Duodenal mucosa (tissue), 2 donors: ENCODE measurements at regions not wholly inside any gene's neighbourhood (a gene's known extent, or its start where the extent isn't known, plus 50 kb on each side); places are given as distances from the start of the nearest gene placed in this dataset.

ENCODE experiments used
- H3K27ac ChIP-seq: one replicate; pipeline ENCODE4 v1.7.0; 2013; ENCODE audit warnings: low read depth, low read length
- H3K27me3 ChIP-seq, 2 donors: one replicate each; pipeline ENCODE4 v1.7.0; 2013; ENCODE audit warnings: low read length in 2 of 2, control low read depth in 1 of 2; ENCODE audit not compliant: insufficient read depth in 2 of 2, control insufficient read depth in 1 of 2
- H3K36me3 ChIP-seq, 2 donors: one replicate each; pipeline ENCODE4 v1.7.0; 2013; ENCODE audit warnings: low read length in 2 of 2, control low read depth in 1 of 2; ENCODE audit not compliant: insufficient read depth in 2 of 2, control insufficient read depth in 1 of 2
- H3K4me1 ChIP-seq, 2 donors: one replicate each; pipeline ENCODE4 v1.7.0; 2013; ENCODE audit warnings: low read length in 2 of 2, control low read depth in 1 of 2; ENCODE audit not compliant: insufficient read depth in 2 of 2, control insufficient read depth in 1 of 2
- H3K4me3 ChIP-seq, 2 donors: one replicate each; pipeline ENCODE4 v1.7.0; 2013; ENCODE audit warnings: low read length in 2 of 2, low read depth in 1 of 2
- H3K9ac ChIP-seq, 2 donors: one replicate each; pipeline ENCODE4 v1.7.0; 2013; ENCODE audit warnings: low read length in 2 of 2, low read depth in 1 of 2
- H3K9me3 ChIP-seq, 2 donors: one replicate each; pipeline ENCODE4 v1.7.0; 2013; ENCODE audit warnings: low read length in 2 of 2, control low read depth in 1 of 2; ENCODE audit not compliant: control insufficient read depth in 1 of 2

DNA sequence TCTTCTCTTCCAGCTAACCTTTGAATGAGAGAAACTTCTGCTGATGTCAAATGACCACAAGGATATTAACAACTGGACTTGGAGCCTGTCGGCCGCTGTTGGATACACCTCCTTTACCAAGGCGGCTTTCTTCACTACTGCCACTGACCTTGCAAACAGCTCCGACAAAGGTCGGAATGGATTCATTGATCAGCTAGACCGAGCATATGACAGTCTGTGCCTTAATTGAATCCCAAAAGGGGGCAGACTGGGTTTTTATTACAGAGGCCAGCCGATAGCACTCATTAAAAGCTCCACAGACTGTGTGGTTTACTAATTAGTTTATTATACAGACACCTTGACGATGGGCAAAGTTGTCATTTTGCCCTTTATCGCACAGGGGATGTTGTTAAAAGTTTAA, 394.5 kb downstream of the RERGL start:
- no peak overlapping the region for H3K4me3 ChIP-seq
- no peak overlapping the region for H3K9ac ChIP-seq
- no peaks in the 10 kb centered on the region for H3K27me3 ChIP-seq
- H3K27ac ChIP-seq = no peak overlapping the region
- no peaks in the 10 kb centered on the region for H3K4me1 ChIP-seq
- peaks cover 0 to 4% of the 10 kb centered on the region in 2 donors for H3K9me3 ChIP-seq
- no peaks in the 10 kb centered on the region for H3K36me3 ChIP-seq

DNA sequence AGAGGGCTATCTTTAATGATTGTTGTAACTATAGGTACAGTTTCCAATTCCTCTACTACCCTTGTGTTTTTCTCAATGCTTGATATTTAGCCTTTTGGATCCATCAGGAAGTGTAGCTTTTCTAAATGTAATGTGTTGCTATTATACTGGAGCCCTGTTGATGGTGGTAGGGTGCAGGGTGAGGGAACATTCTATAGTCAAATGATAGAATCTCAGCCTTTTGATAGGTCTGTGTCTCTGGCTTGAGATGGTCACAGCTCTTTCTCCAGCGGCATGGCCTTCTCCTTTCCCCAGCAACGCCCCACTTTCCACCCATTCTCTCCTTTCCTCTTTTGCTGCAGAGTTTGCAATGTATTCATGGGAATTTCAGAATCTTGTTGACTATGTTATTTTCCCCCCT, 398.6 kb downstream of the RERGL start:
- Histone ChIP-seq H3K27ac (no peak overlapping the region), H3K4me3 (no peak overlapping the region), H3K9me3 (no peaks in the 10 kb centered on the region), H3K27me3 (no peaks in the 10 kb centered on the region), H3K9ac (no peak overlapping the region), H3K36me3 (no peaks in the 10 kb centered on the region), H3K4me1 (no peaks in the 10 kb centered on the region)

DNA sequence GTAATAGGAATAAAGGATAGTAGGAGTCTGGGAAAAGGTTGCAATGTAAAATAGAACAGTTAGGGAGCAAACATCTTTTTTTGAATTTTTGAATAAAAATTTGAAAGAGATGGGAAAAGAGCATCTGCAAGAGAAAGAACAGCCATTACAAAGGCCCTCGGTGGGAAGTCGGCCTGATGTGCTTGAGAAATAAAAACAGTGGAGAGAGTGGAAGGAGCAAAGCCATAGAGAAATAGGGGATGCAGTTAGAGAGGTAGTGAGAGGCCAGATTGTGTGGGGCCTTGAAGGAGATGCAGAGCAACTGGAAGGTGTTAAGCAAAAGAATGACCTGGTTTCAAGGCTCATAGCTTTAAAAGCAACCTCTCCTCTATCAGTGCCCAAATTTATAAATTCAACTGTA, 409.8 kb downstream of the RERGL start:
- no peak overlapping the region for H3K9ac ChIP-seq
- no peaks in the 10 kb centered on the region for H3K27me3 ChIP-seq
- no peaks in the 10 kb centered on the region for H3K36me3 ChIP-seq
- peaks cover 0 to 1% of the 10 kb centered on the region in 2 donors for H3K9me3 ChIP-seq
- no peak overlapping the region for H3K27ac ChIP-seq
- H3K4me1 ChIP-seq = no peaks in the 10 kb centered on the region
- no peak overlapping the region for H3K4me3 ChIP-seq

DNA sequence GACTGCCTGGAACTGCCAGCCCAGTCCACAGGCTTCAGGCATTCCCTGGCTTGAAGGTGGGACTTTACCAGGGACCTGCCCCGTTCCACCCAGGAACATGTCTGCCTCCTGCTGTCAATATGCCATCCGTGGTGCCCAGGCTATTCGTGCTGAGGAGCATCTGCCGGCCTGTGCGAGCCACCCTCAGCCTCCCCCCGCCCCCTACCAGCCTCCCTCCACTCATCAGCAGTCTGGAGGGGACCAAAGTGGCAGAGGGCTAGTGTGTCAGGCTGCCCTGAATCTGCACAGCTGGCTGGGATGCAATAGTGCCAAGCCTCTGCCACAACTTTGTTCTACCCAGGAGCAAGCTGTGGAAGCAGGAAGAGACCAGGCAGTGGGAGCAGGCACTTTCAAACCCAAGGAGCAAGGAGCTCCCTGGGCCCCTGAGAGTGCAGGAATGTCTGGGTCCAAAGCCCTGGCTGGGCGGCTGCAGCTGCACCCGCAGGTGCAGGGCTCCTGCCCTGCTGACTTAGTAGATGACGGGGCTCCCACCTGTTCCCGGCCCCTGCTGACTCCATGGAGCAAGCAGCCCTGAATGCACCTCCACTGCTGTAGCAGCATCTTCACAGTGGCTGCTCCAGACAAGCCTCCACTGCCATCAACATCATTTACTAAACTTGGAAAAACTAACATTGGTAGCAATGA, 423.2 kb downstream of the RERGL start:
- no peak overlapping the region for H3K27ac ChIP-seq

DNA sequence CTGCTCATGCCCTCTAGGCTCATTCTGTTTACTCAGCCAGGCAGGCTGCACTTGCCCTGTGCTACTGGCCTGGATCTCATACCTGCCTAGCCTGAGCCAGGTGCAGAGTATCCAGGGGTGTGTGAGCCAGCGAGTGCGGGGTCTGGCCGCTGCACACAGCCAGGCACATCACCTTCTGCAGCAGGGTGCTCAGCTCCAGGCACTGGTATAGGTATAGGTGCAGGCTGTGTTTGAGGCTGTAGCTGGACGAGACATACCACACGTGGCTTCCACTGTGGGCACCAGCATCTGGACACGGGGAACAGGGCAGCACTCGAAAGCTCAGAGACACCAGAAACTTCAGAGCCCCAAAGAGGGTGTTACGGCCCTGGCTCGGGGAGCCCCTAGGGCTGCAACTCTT, 424.2 kb downstream of the RERGL start:
- Histone ChIP-seq H3K4me3 (no peak overlapping the region), H3K9ac (no peak overlapping the region), H3K36me3 (no peaks in the 10 kb centered on the region), H3K27ac (no peak overlapping the region), H3K4me1 (no peaks in the 10 kb centered on the region), H3K27me3 (no peaks in the 10 kb centered on the region), H3K9me3 (no peaks in the 10 kb centered on the region)

More for the DNA sequence above, 423.2 kb downstream of the RERGL start:
- Histone ChIP-seq H3K27me3 (no peaks in the 10 kb centered on the region), H3K36me3 (no peaks in the 10 kb centered on the region), H3K4me3 (no peak overlapping the region), H3K9ac (no peak overlapping the region), H3K4me1 (no peaks in the 10 kb centered on the region), H3K9me3 (no peaks in the 10 kb centered on the region)

DNA sequence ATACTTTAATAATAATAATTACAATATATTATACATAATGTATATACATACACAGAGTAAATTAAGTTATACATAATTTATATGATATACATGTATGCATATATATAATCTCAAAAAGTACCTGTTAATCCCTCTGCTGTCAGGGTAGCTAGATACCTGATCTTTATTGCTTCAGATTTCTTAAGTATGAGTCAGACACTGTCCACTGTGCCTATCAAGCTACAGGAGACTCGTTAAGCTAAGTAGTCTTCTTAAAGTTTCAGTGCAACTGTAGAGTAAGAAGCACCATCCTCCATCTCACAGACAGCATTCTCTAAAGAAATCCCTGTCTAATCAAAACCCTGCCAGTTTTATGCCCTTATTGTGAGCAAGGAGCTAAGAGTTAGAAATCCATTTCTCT, 428.7 kb downstream of the RERGL start:
- Histone ChIP-seq H3K4me1 (no peaks in the 10 kb centered on the region), H3K36me3 (no peaks in the 10 kb centered on the region), H3K27ac (no peak overlapping the region), H3K9ac (no peak overlapping the region), H3K27me3 (no peaks in the 10 kb centered on the region), H3K9me3 (no peaks in the 10 kb centered on the region), H3K4me3 (no peak overlapping the region)

DNA sequence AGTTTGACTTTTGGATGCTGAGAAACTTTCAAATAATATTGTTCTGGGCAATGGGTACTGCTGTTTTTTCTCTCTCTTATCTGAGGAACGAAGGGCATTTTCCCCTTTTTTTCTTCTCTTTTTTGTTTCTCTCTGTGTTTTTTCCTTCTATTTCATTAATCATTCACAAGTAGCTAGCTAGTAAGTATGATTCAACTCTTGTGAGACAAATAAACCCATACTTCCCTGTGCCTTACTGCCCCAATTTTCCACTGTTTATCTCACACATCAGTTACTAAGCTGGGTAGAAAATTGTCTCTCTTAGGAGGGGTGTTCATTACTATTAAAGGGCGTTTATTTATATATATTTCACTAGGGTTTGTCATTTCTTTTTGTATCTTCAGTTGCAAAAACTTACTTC, 437.6 kb downstream of the RERGL start:
- H3K27ac ChIP-seq = no peak overlapping the region
- H3K27me3 ChIP-seq = no peaks in the 10 kb centered on the region
- H3K4me1 ChIP-seq = no peaks in the 10 kb centered on the region
- no peak overlapping the region for H3K9ac ChIP-seq
- no peak overlapping the region for H3K4me3 ChIP-seq
- H3K36me3 ChIP-seq = no peaks in the 10 kb centered on the region
- H3K9me3 ChIP-seq = no peaks in the 10 kb centered on the region

DNA sequence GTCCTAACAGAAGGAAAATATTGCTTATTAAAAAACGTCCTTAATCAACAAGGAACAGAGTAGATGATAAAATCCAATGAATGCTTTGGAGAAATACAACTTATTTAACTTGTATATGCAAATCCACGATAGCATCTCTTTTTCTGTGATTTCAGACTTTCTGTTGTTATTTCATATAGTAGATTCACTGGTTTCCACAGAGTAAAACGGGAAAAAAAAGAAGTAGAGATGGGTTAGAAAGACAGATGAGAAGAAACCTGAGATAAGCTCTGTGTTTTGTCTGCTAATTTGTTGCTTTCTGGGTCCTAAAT, 447.7 kb downstream of the RERGL start:
- H3K27me3 ChIP-seq = no peaks in the 10 kb centered on the region
- no peak overlapping the region for H3K4me3 ChIP-seq
- H3K36me3 ChIP-seq = no peaks in the 10 kb centered on the region
- H3K9me3 ChIP-seq = no peaks in the 10 kb centered on the region
- no peak overlapping the region for H3K9ac ChIP-seq
- H3K27ac ChIP-seq = no peak overlapping the region
- H3K4me1 ChIP-seq = no peaks in the 10 kb centered on the region

DNA sequence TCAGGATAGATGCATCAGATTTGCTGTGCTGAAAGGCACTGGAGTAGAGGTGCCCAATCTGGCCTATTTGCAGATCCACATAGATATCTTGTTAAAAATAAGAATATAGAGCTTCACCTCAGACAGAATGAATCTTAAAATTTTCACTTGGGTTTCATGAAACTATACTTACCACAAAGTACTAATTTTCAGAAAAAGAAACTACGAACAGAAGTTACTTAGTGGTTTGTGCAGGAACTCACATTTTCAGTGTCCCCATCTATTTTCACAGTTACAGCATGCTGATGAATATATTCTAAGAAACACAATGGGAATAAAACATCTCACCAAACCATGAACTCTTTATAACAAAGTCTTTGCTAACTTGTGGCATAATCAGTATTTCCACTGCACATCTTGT, 449.4 kb downstream of the RERGL start:
- no peaks in the 10 kb centered on the region for H3K4me1 ChIP-seq
- no peak overlapping the region for H3K27ac ChIP-seq
- no peaks in the 10 kb centered on the region for H3K9me3 ChIP-seq
- no peaks in the 10 kb centered on the region for H3K36me3 ChIP-seq
- H3K27me3 ChIP-seq = no peaks in the 10 kb centered on the region
- no peak overlapping the region for H3K4me3 ChIP-seq
- no peak overlapping the region for H3K9ac ChIP-seq

DNA sequence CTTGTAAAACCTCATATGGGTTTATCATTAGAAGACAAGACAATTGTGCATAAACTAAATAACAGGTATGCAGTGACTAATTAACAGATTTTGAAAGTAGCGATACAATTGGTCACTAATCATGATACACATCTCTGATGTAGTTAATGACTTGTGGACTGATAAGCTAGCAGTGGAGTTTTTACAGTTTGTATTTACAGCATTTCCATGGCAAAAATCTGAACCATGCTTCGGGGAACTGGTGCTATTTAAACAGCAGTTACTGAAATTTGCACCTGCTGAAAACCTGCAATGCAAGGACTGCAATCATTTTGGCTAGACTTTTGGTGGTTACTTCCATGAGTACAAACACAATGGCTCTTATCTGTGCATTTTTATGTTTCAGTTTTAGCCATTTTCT, 471.2 kb downstream of the RERGL start:
- Histone ChIP-seq H3K4me3 (no peak overlapping the region), H3K36me3 (no peaks in the 10 kb centered on the region), H3K27ac (no peak overlapping the region), H3K9me3 (peaks cover 0 to 4% of the 10 kb centered on the region in 2 donors), H3K27me3 (no peaks in the 10 kb centered on the region), H3K9ac (no peak overlapping the region), H3K4me1 (no peaks in the 10 kb centered on the region)

DNA sequence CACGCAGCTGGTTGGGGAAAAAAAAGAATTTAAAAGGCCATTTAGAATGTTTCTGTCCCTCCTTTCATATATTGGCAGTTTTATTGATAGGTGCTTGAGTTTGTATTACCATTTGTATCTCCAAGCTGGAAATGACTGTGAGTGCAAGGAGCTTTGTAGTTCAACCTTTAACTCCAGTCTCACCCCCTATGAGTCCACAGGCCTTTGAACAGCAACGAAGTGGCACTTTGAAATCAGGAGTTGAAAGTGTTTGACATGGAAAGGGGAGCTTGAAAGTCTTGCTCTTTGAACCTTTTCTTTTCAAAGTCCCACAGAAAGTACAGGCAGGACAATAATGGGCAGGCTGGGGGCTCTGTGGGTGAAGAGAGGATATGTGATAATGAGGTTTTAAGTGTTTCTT, 480.3 kb downstream of the RERGL start:
- H3K9me3 ChIP-seq = no peaks in the 10 kb centered on the region
- H3K4me3 ChIP-seq = no peak overlapping the region
- no peaks in the 10 kb centered on the region for H3K27me3 ChIP-seq
- no peaks in the 10 kb centered on the region for H3K36me3 ChIP-seq
- no peak overlapping the region for H3K9ac ChIP-seq
- no peaks in the 10 kb centered on the region for H3K4me1 ChIP-seq
- H3K27ac ChIP-seq = no peak overlapping the region
